ENCODE measurements at regions not wholly inside any gene's neighbourhood (a gene's known extent, or its start where the extent isn't known, plus 50 kb on each side); places are given as distances from the start of the nearest gene placed in this dataset.
"Not testable (repeated sequence)": the region's sequence is repeated elsewhere in the genome, so short reads cannot be mapped to it uniquely, and the experiment has no call there.

GRCh38 chr2:180872781-180873180, 107.6 kb upstream of the UBE2E3 start:
- not testable (repeated sequence) for TF ChIP-seq CTCF, POLR2A (IDR thresholded peaks at IDR 0.05)
